SH-SY5Y (cell line): ENCODE measurements at regions not wholly inside any gene's neighbourhood (a gene's known extent, or its start where the extent isn't known, plus 50 kb on each side); places are given as distances from the start of the nearest gene placed in this dataset.

Source experiments
- GATA2 ChIP-seq: IDR thresholded peaks from 2 replicates; pipeline ENCODE4 v1.6.1; 2011; ENCODE audit warnings: mild to moderate bottlenecking, low read depth, low read length
- GATA3 ChIP-seq: IDR thresholded peaks from 2 replicates; pipeline ENCODE4 v1.6.1; 2011; ENCODE audit warnings: low read depth, mild to moderate bottlenecking, low read length, moderate library complexity

DNA sequence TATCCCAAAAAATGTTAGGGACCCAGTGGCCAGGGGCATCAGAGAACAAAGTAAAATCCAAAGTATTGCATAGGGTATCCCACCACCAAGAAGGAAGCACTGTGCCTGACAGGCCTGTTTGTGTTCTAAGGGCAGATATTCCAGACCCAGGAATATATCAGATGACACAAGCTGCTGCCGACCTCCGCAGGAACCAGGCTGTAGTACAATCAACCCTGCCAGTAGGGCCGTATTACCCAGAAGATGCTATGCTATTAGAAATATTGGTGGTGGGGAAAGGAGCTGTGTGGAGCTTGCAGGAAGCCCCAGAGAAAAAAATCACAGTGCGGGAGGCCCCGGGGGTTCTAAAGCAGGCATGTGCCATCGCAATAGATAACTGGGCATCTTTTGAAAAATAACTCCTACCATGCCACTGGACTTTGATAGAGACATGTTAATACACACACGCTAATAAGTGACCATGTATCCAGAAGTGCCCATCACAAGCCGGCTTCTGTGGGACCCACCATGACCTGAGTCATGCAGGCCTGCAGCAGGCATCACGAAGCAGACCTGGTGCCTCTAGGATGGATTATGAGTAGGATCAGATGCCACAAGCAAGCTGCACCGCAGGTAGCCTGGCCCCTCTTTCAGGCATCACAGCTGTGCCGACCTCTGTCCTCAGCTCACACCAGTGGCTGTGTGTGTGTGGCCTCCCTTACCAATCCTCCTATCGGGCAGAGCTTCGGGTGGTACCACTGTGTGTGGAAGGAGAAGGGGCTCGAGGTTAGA, 242.7 kb downstream of the BCL11B start:
- TF ChIP-seq GATA3 (no peak), GATA2 (no peak)
